NCI-H446 treated with DMSO at 0.1 percent for 48 hours (cell line): ENCODE measurements at regions not wholly inside any gene's neighbourhood (a gene's known extent, or its start where the extent isn't known, plus 50 kb on each side); places are given as distances from the start of the nearest gene placed in this dataset.

Source experiments
- DNase-seq: peaks from one replicate; lab custom pipeline; 2025; lab: John Stamatoyannopoulos, UW

DNA sequence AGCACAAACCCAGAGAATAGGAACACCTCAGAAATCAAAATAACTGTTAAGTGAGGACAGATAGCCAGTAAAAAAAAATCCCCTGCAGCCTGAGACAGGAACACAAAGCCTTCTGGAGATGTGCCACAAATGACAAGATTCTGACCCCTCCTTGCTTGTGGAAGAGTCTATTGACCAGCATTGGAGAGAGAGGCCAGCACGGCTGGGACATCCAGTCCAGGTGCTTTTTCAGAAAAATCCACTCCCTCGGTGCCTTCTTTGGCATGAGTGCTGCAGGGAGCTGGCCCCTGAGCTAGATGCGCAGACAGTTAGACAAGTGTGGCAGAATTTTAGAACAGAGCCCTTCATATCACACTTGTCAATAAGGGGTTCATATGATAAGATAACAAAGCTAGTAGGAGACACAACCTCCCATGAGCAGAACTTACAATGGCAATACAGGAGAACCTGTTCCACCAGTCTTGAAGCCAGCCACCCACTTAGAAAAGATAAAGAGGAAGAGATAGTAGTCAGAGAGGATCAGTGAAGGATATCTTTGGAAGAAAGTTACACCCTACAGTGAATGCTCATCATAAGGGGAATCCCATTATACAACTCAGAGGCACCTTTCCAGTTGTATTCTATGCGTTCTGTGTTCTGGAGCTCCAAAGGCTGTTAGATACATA is 298.4 kb downstream of the TLE1 start:
- DNase-seq: no peak

DNA sequence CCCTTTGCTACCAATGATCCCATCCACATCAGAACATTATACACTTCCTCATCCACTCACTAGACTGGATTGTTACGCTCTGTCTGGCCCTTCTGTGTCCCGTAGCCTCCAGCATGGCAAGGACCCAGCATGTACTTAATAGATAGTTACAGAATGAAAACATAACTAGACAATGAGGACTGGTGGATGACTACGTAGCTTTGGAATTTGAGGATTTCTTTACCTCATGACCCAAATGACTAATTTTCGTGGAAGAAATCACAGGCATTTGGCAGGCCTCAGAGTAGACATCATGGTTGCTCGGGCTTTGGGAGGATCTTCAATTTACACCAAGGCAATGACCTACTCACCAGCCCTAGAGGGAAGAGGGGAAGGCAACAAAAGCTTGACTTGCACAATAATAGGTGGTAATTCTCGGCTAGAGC is 299.8 kb downstream of the TLE1 start:
- DNase-seq: peak; percentile 35

GRCh38 chr9:81388831-81389230 is 300.5 kb downstream of the TLE1 start:
- no peak for DNase-seq

DNA sequence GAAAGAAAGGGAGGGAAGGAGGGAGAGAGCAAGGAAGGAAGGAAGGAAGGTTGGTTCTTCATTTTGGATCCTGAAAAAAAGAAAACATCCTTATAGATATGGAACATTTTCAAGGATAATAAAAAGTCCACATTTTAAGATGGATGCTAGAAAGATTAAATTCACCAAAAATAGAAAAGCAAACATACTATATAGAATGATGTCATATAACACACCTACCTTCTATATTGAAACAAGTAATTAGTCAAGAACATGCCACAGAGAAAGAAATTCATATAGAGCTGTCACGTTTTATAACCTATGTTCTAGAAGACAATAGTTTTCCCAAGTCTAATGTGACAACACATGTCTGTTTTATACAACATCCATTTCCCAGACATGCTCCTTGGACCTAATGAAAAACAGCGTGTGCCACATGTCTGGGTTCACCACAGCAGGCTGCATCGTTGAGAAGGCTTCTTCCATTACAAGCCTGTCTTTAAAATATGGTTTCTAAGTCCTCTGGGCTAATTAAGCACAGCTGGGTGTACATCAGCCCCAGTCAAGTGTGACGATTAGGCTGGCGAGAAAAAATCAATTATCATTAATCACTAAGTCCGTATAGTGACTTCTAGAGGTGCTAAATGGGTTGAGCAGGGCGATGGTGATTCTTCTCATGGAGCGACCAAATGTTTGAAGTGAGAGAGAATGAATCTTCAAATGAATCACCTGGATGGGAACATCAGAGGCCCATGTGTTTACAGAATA is 301.8 kb downstream of the TLE1 start:
- DNase-seq: no peak

DNA sequence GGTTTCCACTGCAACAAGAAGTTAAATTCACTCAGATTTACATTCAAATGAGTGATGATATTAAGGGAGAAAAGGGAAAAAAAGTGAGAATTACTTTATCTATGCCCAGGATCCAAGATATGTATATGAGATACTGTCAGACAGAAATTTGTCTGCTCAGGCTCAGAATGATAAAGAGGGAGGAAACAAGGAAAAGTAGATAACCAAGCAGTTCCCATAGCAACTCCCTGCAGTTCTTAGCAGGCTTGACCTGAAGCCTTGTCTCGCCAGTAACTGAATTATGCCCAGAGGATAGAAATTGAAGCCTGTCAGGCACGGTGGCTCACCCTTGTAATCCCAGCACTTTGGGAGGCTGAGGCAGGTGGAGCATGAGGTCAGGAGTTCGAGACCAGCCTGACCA is 304.4 kb downstream of the TLE1 start:
- no peak for DNase-seq

- DNase-seq: no peak
These were observed 307.1 kb downstream of the TLE1 start for GRCh38 chr9:81382281-81382680.

DNA sequence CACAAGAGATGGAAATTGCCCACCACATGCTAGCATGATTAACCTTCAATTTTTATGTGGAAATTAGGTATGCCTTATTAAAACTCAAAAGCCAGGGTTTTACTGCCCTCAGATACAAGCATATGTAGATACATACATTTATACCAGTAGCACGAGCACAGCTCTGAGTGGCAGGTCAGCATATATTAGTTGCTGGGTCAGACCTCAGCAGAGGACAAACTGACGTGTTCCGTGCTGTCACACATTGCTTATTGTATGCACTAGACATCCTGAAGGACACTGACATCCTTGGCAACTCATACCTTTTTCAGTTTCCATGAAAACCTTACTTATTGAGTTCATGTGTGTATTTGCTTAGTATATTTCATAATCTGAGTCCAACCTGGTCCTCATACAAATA is 307.7 kb downstream of the TLE1 start:
- no peak for DNase-seq

GRCh38 chr9:81380504-81381359 is 308.6 kb downstream of the TLE1 start:
- DNase-seq: no peak

GRCh38 chr9:81379655-81380054 is 309.7 kb downstream of the TLE1 start:
- DNase-seq: no peak

- no peak for DNase-seq
These were observed 311.4 kb downstream of the TLE1 start for GRCh38 chr9:81377921-81378320.

DNA sequence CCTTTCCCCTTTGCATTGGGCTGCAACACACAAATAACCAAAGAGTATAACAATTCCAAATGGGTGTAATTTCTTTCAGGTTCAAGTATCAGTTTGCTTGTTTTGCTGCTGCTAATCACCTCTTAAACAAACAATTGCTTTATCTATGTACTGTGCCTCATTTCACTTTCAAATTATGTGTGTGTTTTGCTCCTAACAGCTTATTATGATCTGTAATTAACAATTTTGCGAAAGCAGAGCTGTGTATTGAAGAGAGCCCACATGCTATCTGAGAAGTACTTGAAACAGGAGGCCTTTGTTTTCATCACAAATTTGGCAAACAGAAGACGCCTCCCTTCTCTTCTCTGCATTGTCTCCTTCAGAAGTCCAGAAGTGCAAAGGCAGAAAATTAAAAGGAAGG is 312.0 kb downstream of the TLE1 start:
- no peak for DNase-seq

GRCh38 chr9:81375187-81376100 is 313.9 kb downstream of the TLE1 start:
- no peak for DNase-seq

DNA sequence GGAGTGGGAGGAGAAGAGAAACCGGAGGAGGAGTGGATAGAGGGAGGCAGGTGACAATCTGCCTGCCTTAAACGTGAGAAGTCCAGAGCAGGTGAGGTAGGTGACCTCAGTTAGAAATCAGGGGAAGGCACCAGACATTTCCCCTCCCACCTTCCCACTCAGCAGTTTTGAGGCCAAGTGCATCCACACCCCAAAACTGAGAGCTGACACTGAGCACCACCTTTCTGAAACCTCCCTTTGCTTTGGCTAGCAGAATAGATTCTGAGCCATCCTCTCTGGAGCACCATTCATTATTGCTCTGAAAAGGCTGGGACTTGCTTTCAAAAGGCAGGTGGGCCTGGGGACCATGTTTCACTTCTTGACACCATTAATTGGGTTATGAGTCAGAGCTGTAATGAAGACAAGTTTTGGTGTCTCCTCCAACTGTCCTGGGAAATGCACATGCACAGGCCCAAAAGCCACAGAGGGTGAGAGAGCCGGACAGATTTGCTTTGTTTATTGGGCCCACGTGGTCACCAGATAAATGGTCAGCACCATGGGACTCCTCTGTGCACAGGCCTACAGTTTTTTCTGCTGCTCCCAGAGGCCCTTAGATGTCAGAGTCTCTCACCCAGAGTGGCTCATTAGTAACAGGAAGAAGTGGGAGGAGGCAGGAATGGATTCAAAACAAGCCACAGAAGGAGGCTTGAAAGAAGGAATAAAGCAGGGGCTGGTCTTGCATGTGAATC is 314.7 kb downstream of the TLE1 start:
- no peak for DNase-seq

GRCh38 chr9:81373294-81373693 is 316.1 kb downstream of the TLE1 start:
- DNase-seq: no peak

DNA sequence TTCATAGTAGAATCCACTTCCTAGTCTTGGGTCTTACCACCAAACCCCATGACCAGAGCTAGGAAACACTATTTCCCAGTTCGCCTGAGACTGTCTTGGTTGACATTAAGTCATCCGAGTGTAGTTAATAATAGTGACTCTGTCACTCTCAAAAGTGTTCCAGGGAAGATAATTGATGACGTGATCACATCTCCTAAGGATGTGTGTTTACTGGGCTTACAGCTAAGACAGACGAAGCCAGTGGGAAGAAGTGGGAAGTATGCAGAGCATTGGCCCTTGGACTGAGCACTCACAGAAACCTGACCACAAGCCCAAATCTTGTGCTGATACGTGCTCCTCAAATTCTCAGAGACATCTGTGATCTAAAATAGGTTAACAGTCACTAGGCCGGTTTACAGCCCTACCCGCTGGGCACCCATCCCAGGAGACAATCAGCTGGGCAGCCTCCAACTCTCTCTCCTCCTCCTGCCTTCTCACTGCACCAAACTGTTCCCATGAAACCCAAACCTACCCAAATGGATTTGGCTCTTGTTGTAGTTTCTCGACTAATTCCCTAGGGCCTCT is 316.6 kb downstream of the TLE1 start:
- peak; percentile 36 for DNase-seq

- no peak for DNase-seq
These were observed 317.5 kb downstream of the TLE1 start for GRCh38 chr9:81371824-81372223.

DNA sequence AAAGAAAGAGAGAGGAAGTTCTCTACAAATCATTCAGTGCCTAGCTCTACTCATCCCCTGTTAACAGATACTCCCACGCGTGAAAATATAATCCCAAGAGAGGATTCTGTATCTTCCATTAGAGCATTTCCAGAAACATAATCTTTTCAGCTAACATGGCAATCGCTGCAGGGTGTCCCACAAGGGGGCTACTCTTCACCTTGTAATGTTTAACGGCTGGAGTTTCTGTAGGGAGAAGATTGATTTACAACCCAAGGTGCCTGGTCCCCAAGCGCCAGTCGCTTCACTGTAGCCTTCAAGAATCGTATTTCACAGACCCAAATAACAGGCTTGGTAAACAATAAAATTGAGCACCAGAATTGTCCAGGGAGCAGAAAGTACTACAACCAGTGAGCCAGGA is 318.7 kb downstream of the TLE1 start:
- no peak for DNase-seq

- DNase-seq: no peak
These were observed 319.3 kb downstream of the TLE1 start for GRCh38 chr9:81370096-81370495.

GRCh38 chr9:81369121-81369520 is 320.2 kb downstream of the TLE1 start:
- no peak for DNase-seq

GRCh38 chr9:81363916-81364480 is 325.3 kb downstream of the TLE1 start:
- no peak for DNase-seq
